ENCODE measurements at regions not wholly inside any gene's neighbourhood (a gene's known extent, or its start where the extent isn't known, plus 50 kb on each side); places are given as distances from the start of the nearest gene placed in this dataset.

- peak; percentile 45 for DNase-seq (ENCODE audit: low read depth)
- H3K4me3 ChIP-seq (ENCODE audit: low read depth, low read length), result no peak overlapping the region
- TF ChIP-seq POLR2A (IDR thresholded peaks at IDR 0.05; ENCODE audit: extremely low read depth, insufficient read length) (no peak), CTCF (IDR thresholded peaks at IDR 0.05; ENCODE audit: low read depth, low read length) (peak; percentile 93)
Measured at GRCh38 chr20:5402903-5403531, 86.3 kb upstream of the PROKR2 start.

- H3K4me3 ChIP-seq (ENCODE audit: low read depth, low read length), result no peak overlapping the region
- DNase-seq (ENCODE audit: low read depth), result no peak
- TF ChIP-seq CTCF (IDR thresholded peaks at IDR 0.05; ENCODE audit: low read depth, low read length) (no peak), POLR2A (IDR thresholded peaks at IDR 0.05; ENCODE audit: extremely low read depth, insufficient read length) (no peak), MAX (IDR thresholded peaks at IDR 0.05; ENCODE audit: low read depth, low read length) (no peak), MYC (IDR thresholded peaks at IDR 0.05; ENCODE audit: low read depth, low read length) (no peak)
Measured at GRCh38 chr20:5401277-5401875, 84.6 kb upstream of the PROKR2 start.

- peak; percentile 46 for DNase-seq (ENCODE audit: low read depth)
- TF ChIP-seq POLR2A (IDR thresholded peaks at IDR 0.05; ENCODE audit: extremely low read depth, insufficient read length), result no peak
- TF ChIP-seq MYC (IDR thresholded peaks at IDR 0.05; ENCODE audit: low read depth, low read length), result no peak
- no peak for TF ChIP-seq CTCF (IDR thresholded peaks at IDR 0.05; ENCODE audit: low read depth, low read length)
- TF ChIP-seq MAX (IDR thresholded peaks at IDR 0.05; ENCODE audit: low read depth, low read length), result no peak; the same call in 1 of the 2 replicates
- no peak overlapping the region for H3K4me3 ChIP-seq (ENCODE audit: low read depth, low read length)
Measured at GRCh38 chr20:5400164-5400762, 83.5 kb upstream of the PROKR2 start.

- H3K4me3 ChIP-seq (ENCODE audit: low read depth, low read length), result no peak overlapping the region
- no peak for DNase-seq (ENCODE audit: low read depth)
- TF ChIP-seq MYC (IDR thresholded peaks at IDR 0.05; ENCODE audit: low read depth, low read length) (no peak), CTCF (IDR thresholded peaks at IDR 0.05; ENCODE audit: low read depth, low read length) (no peak), POLR2A (IDR thresholded peaks at IDR 0.05; ENCODE audit: extremely low read depth, insufficient read length) (no peak), MAX (IDR thresholded peaks at IDR 0.05; ENCODE audit: low read depth, low read length) (no peak)
Measured at GRCh38 chr20:5397393-5397792, 80.6 kb upstream of the PROKR2 start.

GRCh38 chr20:5395932-5396727, 79.4 kb upstream of the PROKR2 start:
- no peak overlapping the region for H3K4me3 ChIP-seq (ENCODE audit: low read depth, low read length)
- TF ChIP-seq CTCF (IDR thresholded peaks at IDR 0.05; ENCODE audit: low read depth, low read length) (no peak), POLR2A (IDR thresholded peaks at IDR 0.05; ENCODE audit: extremely low read depth, insufficient read length) (no peak), MYC (IDR thresholded peaks at IDR 0.05; ENCODE audit: low read depth, low read length) (no peak), MAX (IDR thresholded peaks at IDR 0.05; ENCODE audit: low read depth, low read length) (no peak)
- no peak for DNase-seq (ENCODE audit: low read depth)

Measured in NB4 (cell line).